ENCODE measurements at regions not wholly inside any gene's neighbourhood (a gene's known extent, or its start where the extent isn't known, plus 50 kb on each side); places are given as distances from the start of the nearest gene placed in this dataset.

- no peak overlapping the region for H3K4me3 ChIP-seq (ENCODE audit: low read depth, low read length)
- no peak for TF ChIP-seq CTCF (IDR thresholded peaks at IDR 0.05; ENCODE audit: borderline replicate concordance, insufficient read depth, low read depth, low read length)
Measured at GRCh38 chr9:75589497-75589896, 301.0 kb upstream of the PCSK5 start.

GRCh38 chr9:75591972-75592371 lies 298.5 kb upstream of the PCSK5 start:
- no peak overlapping the region for H3K4me3 ChIP-seq (ENCODE audit: low read depth, low read length)
- no peak for TF ChIP-seq CTCF (IDR thresholded peaks at IDR 0.05; ENCODE audit: borderline replicate concordance, insufficient read depth, low read depth, low read length)

- no peak overlapping the region for H3K4me3 ChIP-seq (ENCODE audit: low read depth, low read length)
- no peak for TF ChIP-seq CTCF (IDR thresholded peaks at IDR 0.05; ENCODE audit: borderline replicate concordance, insufficient read depth, low read depth, low read length)
Measured at GRCh38 chr9:75592586-75592985, 297.9 kb upstream of the PCSK5 start.

GRCh38 chr9:75593920-75594319 lies 296.6 kb upstream of the PCSK5 start:
- no peak for TF ChIP-seq CTCF (IDR thresholded peaks at IDR 0.05; ENCODE audit: borderline replicate concordance, insufficient read depth, low read depth, low read length)
- H3K4me3 ChIP-seq (ENCODE audit: low read depth, low read length), result no peak overlapping the region

- H3K4me3 ChIP-seq (ENCODE audit: low read depth, low read length), result no peak overlapping the region
- no peak for TF ChIP-seq CTCF (IDR thresholded peaks at IDR 0.05; ENCODE audit: borderline replicate concordance, insufficient read depth, low read depth, low read length)
Measured at GRCh38 chr9:75599126-75599525, 291.3 kb upstream of the PCSK5 start.

GRCh38 chr9:75601280-75601679 lies 289.2 kb upstream of the PCSK5 start:
- TF ChIP-seq CTCF (IDR thresholded peaks at IDR 0.05; ENCODE audit: borderline replicate concordance, insufficient read depth, low read depth, low read length), result no peak
- H3K4me3 ChIP-seq (ENCODE audit: low read depth, low read length), result no peak overlapping the region

GRCh38 chr9:75602060-75602459 lies 288.4 kb upstream of the PCSK5 start:
- TF ChIP-seq CTCF (IDR thresholded peaks at IDR 0.05; ENCODE audit: borderline replicate concordance, insufficient read depth, low read depth, low read length), result no peak
- H3K4me3 ChIP-seq (ENCODE audit: low read depth, low read length), result no peak overlapping the region

All from GM12875 (cell line).